ENCODE measurements at regions not wholly inside any gene's neighbourhood (a gene's known extent, or its start where the extent isn't known, plus 50 kb on each side); places are given as distances from the start of the nearest gene placed in this dataset.
"Not testable (repeated sequence)": the region's sequence is repeated elsewhere in the genome, so short reads cannot be mapped to it uniquely, and the experiment has no call there.

DNA sequence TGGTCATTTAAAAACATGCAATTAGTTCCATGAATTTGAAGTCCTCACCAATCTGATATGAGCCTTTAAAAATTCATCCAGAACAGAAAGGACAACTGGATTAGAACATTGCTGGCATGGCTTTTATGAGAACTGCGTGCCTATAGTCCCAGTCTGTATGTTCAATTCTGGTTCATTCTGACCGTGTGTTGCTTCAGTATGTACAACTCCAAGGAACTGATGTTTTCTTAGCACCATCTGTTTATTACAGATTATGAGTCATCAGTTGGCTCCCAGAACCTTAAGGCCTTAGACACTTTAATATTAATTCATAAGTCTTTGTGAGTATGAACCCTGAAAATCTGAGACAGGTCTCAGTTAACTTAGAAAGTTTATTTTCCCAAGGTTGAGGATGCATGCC is 115.0 kb downstream of the CEP44 start:
- no peak for DNase-seq

DNA sequence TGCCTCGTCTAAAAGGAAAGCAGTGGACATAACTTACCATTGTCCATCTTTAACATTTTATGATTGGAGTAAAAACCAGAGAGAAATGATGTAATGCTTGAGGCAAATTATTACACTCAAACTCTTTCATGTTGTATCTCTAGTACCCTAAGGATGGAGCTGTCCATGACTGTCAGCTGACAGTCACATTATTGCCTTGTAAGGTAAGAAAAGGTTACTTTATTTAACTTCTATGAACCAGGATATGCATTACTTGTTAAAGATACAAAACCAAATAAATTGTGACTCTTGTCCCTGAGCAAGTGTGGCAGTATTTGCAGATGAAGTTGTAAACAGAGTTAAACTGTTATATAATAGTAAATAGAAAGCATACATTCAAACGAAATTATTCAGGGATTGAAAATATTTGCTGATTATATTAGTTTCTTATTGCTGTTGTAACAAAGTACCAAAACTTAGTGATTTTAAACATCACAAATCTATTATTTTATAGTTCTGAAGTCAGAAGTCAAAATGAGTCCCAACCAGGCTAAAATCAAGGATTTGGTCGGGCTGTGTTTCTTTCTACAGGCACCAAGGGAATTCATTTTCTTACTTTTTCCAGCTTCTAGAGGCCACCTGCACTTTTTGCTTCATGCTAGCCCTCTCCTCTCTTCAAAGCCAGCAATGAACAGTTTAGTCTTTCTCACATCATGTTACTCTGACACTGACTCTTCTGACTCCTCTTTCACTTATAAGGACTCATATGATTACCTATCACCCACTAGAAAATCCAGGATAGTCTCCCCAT is 113.8 kb downstream of the CEP44 start:
- no peak for DNase-seq

GRCh38 chr4:174396599-174397110 is 112.9 kb downstream of the CEP44 start:
- DNase-seq = no peak

DNA sequence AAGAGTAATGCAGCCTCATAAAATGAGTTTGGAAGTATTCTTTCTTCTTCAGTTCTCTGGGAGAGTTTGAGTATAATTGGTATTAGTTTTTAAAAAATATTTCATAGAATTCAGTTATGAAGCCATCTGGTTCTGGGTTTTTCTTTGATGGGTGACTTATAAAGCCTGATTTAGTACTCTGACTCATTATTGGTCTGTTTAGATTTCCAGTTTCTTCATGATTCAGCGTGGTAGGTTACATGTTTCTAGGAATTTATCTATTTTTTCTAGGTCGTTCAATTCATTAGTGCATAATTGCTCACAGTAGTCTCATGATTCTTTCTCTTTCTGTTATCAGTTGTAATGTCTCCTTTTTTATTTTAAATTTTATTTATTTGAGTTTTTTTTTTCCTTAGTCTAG is 111.2 kb downstream of the CEP44 start:
- no peak for DNase-seq

DNA sequence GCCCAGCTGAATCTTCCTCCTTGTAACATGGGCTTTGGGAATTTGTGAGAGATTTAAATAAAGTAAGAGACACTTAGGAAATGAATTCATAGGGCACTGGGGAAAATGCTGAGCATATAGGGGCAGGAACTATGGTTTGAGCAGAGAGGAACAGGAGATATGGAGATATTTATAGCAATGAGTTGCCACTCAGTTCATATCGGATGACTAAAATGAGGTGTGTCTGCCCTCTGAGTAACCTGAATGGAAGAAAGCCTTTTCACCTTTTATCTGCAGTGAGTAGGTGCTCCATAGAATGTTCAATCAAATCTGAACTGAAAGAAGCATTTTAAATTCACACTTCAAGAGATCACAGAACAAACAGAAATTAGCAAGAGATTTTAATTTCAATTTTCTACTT is 105.7 kb downstream of the CEP44 start:
- no peak for DNase-seq

DNA sequence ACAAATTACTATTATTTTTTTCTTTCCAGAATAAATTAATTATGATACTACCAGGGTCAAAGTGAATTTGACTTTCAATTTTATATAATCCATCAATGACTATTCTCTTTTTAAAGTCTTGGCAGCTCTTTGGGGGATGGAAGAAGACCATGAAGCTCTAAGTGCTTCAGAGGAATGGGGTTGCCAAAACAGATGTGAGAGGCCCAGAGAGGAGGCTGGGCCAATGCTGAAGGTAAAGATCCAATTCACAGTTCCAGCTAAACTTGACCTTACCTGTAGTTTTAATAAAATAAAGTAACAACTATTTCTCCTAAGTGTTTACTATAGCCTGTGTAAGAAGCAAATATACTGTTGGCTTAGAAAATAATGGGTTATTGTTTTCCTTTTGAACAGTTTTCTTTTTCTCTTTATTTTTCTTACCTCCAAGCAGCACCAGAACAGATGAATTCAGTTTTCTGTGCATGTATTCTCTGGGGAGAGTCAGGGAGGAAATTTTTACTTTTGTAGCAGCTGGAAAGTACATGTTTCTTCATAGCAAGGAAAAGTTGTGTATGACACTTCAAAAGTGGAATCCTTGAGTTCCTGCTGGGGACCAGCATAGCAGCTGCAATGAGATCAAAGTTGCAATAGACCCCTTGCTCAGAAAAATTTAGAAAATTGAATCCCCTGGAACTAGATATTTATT is 104.9 kb downstream of the CEP44 start:
- DNase-seq = no peak

DNA sequence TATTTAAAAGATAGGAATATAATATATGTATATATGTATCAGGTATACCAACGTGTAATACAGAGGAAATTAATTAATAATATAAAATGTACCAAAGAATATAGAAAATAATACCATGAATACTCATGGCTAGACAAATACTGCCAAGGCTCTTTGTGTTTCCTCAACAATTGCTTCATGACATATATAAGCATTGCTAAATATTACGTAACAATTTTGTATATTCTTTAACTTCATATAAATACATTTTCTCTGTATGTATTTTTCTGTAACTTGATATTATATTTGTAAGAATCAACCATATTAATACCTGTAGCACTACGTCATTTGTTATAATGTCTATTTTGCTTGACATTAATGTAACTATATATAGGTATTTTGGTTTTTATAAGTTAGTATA is 104.0 kb downstream of the CEP44 start:
- no peak for DNase-seq

- no peak for DNase-seq
Observed at GRCh38 chr4:174387143-174387542, 103.4 kb downstream of the CEP44 start.

GRCh38 chr4:174383783-174384182 is 100.1 kb downstream of the CEP44 start:
- DNase-seq = no peak

- DNase-seq = not testable (repeated sequence)
Observed at GRCh38 chr4:174382938-174383605, 99.4 kb downstream of the CEP44 start.
